SK-N-SH treated with all-trans-retinoic acid at 6 μM for 48 hours (cell line): ENCODE measurements at regions not wholly inside any gene's neighbourhood (a gene's known extent, or its start where the extent isn't known, plus 50 kb on each side); places are given as distances from the start of the nearest gene placed in this dataset.
A peak's percentile ranks its signal among the peaks of the same experiment; 100 is the strongest.

Experiments
- ATAC-seq: fragments of 200-7000 bp; cut with Tn5 transposase; 3 replicates; pipeline ENCODE4 v1.9.1; 2020; ENCODE audit warnings: mild to moderate bottlenecking, moderate library complexity
- BACH2 ChIP-seq: fragments of 250-450 bp; sonication (Bioruptor Pico); IDR thresholded peaks from 2 replicates; pipeline ENCODE4 v1.9.0; 2021; ENCODE audit warnings: mild to moderate bottlenecking, borderline replicate concordance
- CSDC2 ChIP-seq: fragments of 250-450 bp; sonication (Bioruptor Pico); IDR thresholded peaks from 2 replicates; pipeline ENCODE4 v1.5.0; 2020; ENCODE audit warnings: mild to moderate bottlenecking, moderate library complexity
- CSRNP3 ChIP-seq: fragments of 250-450 bp; sonication (Bioruptor Pico); IDR thresholded peaks from 2 replicates; pipeline ENCODE4 v1.5.1; 2021; ENCODE audit warnings: mild to moderate bottlenecking, moderate library complexity
- ESRRG ChIP-seq: fragments of 250-450 bp; sonication (Bioruptor Pico); IDR thresholded peaks from 2 replicates; pipeline ENCODE4 v1.6.1; 2021; ENCODE audit warnings: mild to moderate bottlenecking
- GLIS3 ChIP-seq: fragments of 250-450 bp; sonication (Bioruptor Pico); IDR thresholded peaks from 2 replicates; pipeline ENCODE4 v1.5.0; 2020; ENCODE audit warnings: mild to moderate bottlenecking, moderate library complexity
- ISL1 ChIP-seq: fragments of 250-450 bp; sonication (Bioruptor Pico); IDR thresholded peaks from 2 replicates; pipeline ENCODE4 v2.1.2; 2022; ENCODE audit warnings: mild to moderate bottlenecking, moderate library complexity
- OSR1 ChIP-seq: fragments of 250-450 bp; sonication (Bioruptor Pico); IDR thresholded peaks from 2 replicates; pipeline ENCODE4 v1.8.0; 2022; ENCODE audit warnings: moderate library complexity, mild to moderate bottlenecking, inconsistent platforms
- PATZ1 ChIP-seq: fragments of 250-450 bp; sonication (Bioruptor Pico); IDR thresholded peaks from 2 replicates; pipeline ENCODE4 v1.8.0; 2020; ENCODE audit warnings: mild to moderate bottlenecking, moderate library complexity, borderline replicate concordance
- POU6F1 ChIP-seq: fragments of 250-450 bp; sonication (Bioruptor Pico); IDR thresholded peaks from 2 replicates; pipeline ENCODE4 v1.8.0; 2021; ENCODE audit warnings: low read depth, mild to moderate bottlenecking, moderate library complexity, borderline replicate concordance
- PPARA ChIP-seq: fragments of 250-450 bp; sonication (Bioruptor Pico); IDR thresholded peaks from 2 replicates; pipeline ENCODE4 v1.5.0; 2020; ENCODE audit warnings: mild to moderate bottlenecking, borderline replicate concordance
- RARB ChIP-seq: fragments of 250-450 bp; sonication (Bioruptor Pico); IDR thresholded peaks from 2 replicates; pipeline ENCODE4 v1.8.0; 2021; ENCODE audit warnings: mild to moderate bottlenecking, moderate library complexity
- SNAI2 ChIP-seq: fragments of 250-450 bp; sonication (Bioruptor Pico); IDR thresholded peaks from 2 replicates; pipeline ENCODE4 v1.5.0; 2020; ENCODE audit warnings: mild to moderate bottlenecking, moderate library complexity
- TCF4 ChIP-seq: fragments of 250-450 bp; sonication (Bioruptor Pico); IDR thresholded peaks from 2 replicates; pipeline ENCODE4 v1.8.0; 2021; ENCODE audit warnings: mild to moderate bottlenecking, moderate library complexity, borderline replicate concordance
- TOX ChIP-seq: fragments of 250-450 bp; sonication (Bioruptor Pico); IDR thresholded peaks from 2 replicates; pipeline ENCODE4 v1.8.0; 2021; ENCODE audit warnings: mild to moderate bottlenecking, moderate library complexity, borderline replicate concordance
- ZC3H10 ChIP-seq: fragments of 250-450 bp; sonication (Bioruptor Pico); IDR thresholded peaks from 2 replicates; pipeline ENCODE4 v1.5.1; 2021; ENCODE audit warnings: mild to moderate bottlenecking, moderate library complexity
- ZFP3 ChIP-seq: fragments of 250-450 bp; sonication (Bioruptor Pico); IDR thresholded peaks from 2 replicates; pipeline ENCODE4 v1.5.0; 2020; ENCODE audit warnings: mild to moderate bottlenecking, moderate library complexity
- ZFP30 ChIP-seq: fragments of 450-650 bp; formaldehyde crosslinking; IDR thresholded peaks from 2 replicates; pipeline ENCODE4 v1.5.0; 2022; ENCODE audit warnings: mild to moderate bottlenecking, moderate library complexity
- ZNF565 ChIP-seq: fragments of 450-650 bp; formaldehyde crosslinking; conservative IDR thresholded peaks from 2 replicates; pipeline ENCODE4 v1.5.0; 2020; ENCODE audit warnings: low read depth, mild to moderate bottlenecking, moderate library complexity
- ZNF70 ChIP-seq: fragments of 450-650 bp; formaldehyde crosslinking; IDR thresholded peaks from 2 replicates; pipeline ENCODE4 v1.5.0; 2020; ENCODE audit warnings: mild to moderate bottlenecking, moderate library complexity

GRCh38 chr20:53735536-53736050 is 142.0 kb upstream of the ZNF217 start:
- TF ChIP-seq PPARA (CRISPR knock-in tag) (no peak), ESRRG (CRISPR knock-in tag) (no peak), CSRNP3 (CRISPR knock-in tag) (no peak), ZFP3 (CRISPR knock-in tag) (no peak), CSDC2 (CRISPR knock-in tag) (no peak)
- peak; percentile 86 for ATAC-seq

GRCh38 chr20:53734006-53734688 is 140.5 kb upstream of the ZNF217 start:
- ATAC-seq, result no peak
- TF ChIP-seq GLIS3 (no peak), PPARA (CRISPR knock-in tag) (no peak), ZNF565 (CRISPR knock-in tag) (no peak), CSDC2 (CRISPR knock-in tag) (no peak), SNAI2 (CRISPR knock-in tag) (no peak), OSR1 (CRISPR knock-in tag) (no peak), PATZ1 (CRISPR knock-in tag) (no peak), POU6F1 (CRISPR knock-in tag) (no peak), ISL1 (no peak), CSRNP3 (CRISPR knock-in tag) (no peak)
- TF ChIP-seq, all 23 proteins: peak for 0

- no peak for ATAC-seq
- TF ChIP-seq CSRNP3 (CRISPR knock-in tag) (no peak), PATZ1 (CRISPR knock-in tag) (no peak), RARB (CRISPR knock-in tag) (no peak), ZFP3 (CRISPR knock-in tag) (no peak), TOX (CRISPR knock-in tag) (no peak), PPARA (CRISPR knock-in tag) (no peak), CSDC2 (CRISPR knock-in tag) (no peak), POU6F1 (CRISPR knock-in tag) (no peak), ZFP30 (no peak), ZNF70 (CRISPR knock-in tag) (no peak), TCF4 (CRISPR knock-in tag) (no peak), GLIS3 (no peak), ZC3H10 (CRISPR knock-in tag) (no peak), ZNF565 (CRISPR knock-in tag) (no peak), ESRRG (CRISPR knock-in tag) (no peak), BACH2 (no peak)
- TF ChIP-seq, all 23 proteins: peak for 0
These were observed 138.0 kb upstream of the ZNF217 start for GRCh38 chr20:53731595-53731994.
